ENCODE measurements at regions not wholly inside any gene's neighbourhood (a gene's known extent, or its start where the extent isn't known, plus 50 kb on each side); places are given as distances from the start of the nearest gene placed in this dataset.

GRCh38 chr5:133888625-133888991, 79.8 kb downstream of the C5orf15 start:
- TF ChIP-seq EZH2phosphoT487 (IDR thresholded peaks at IDR 0.05; ENCODE audit: borderline replicate concordance, low read length) (no peak), CTCF (IDR thresholded peaks at IDR 0.05; ENCODE audit: low read depth, low read length, poor library complexity, severe bottlenecking) (no peak)
